Vagina (tissue), 2 donors: ENCODE measurements at regions not wholly inside any gene's neighbourhood (a gene's known extent, or its start where the extent isn't known, plus 50 kb on each side); places are given as distances from the start of the nearest gene placed in this dataset.

Experiments
- POLR2A ChIP-seq, 2 donors: fragments of 450-650 bp; IDR thresholded peaks; one replicate each; pipeline ENCODE4 v1.6.1; 2017; ENCODE audit warnings: antibody characterized with exemption in 2 of 2, mild to moderate bottlenecking in 2 of 2, moderate library complexity in 2 of 2
- POLR2AphosphoS5 ChIP-seq, 2 donors: sonication (generic); formaldehyde crosslinking; IDR thresholded peaks; one replicate each; pipeline ENCODE4 v1.9.0; 2017; ENCODE audit warnings: antibody characterized with exemption in 2 of 2, mild to moderate bottlenecking in 2 of 2, low read depth in 1 of 2; ENCODE audit not compliant: insufficient read depth in 1 of 2
- TF ChIP-seq, protein P1 (sequence below), 3 experiments: fragments of 450-650 bp in 2 of 3; fragments of 200-600 bp in 1 of 3; sonication (generic) in 1 of 3; IDR thresholded peaks; one replicate each; pipeline ENCODE4 v1.5.1; 2017 to 2019; ENCODE audit warnings: antibody characterized with exemption in 3 of 3, mild to moderate bottlenecking in 2 of 3, moderate library complexity in 2 of 3

DNA sequence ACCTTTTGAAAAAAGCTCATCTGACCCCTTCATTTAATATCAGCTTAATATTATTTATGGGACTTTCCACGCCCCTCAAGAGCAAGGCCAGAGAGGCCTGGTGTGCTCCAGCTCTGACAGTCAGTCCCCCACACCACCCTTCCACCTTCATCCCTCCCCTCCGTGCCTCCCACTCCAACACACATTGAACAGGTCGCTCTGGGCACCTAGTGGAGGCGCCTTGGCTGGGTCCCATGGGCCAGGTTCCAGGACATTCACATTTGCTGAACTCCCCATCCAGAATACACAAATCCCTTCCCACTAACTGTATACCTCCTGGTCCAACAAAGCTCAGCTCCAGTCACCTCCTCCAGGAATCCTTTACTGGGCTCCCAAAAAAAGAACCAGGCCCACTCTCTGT lies 137.5 kb downstream of the BCOR start:
- TF ChIP-seq, protein P1, sequence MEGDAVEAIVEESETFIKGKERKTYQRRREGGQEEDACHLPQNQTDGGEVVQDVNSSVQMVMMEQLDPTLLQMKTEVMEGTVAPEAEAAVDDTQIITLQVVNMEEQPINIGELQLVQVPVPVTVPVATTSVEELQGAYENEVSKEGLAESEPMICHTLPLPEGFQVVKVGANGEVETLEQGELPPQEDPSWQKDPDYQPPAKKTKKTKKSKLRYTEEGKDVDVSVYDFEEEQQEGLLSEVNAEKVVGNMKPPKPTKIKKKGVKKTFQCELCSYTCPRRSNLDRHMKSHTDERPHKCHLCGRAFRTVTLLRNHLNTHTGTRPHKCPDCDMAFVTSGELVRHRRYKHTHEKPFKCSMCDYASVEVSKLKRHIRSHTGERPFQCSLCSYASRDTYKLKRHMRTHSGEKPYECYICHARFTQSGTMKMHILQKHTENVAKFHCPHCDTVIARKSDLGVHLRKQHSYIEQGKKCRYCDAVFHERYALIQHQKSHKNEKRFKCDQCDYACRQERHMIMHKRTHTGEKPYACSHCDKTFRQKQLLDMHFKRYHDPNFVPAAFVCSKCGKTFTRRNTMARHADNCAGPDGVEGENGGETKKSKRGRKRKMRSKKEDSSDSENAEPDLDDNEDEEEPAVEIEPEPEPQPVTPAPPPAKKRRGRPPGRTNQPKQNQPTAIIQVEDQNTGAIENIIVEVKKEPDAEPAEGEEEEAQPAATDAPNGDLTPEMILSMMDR (IDR thresholded peaks at IDR 0.05): no peak
- no peak for TF ChIP-seq POLR2A (IDR thresholded peaks at IDR 0.05)
- no peak for TF ChIP-seq POLR2AphosphoS5 (IDR thresholded peaks at IDR 0.05; ENCODE audit: insufficient read depth in 1 of 2, low read depth in 1 of 2)
